ENCODE measurements at regions not wholly inside any gene's neighbourhood (a gene's known extent, or its start where the extent isn't known, plus 50 kb on each side); places are given as distances from the start of the nearest gene placed in this dataset.
A peak's percentile ranks its signal among the peaks of the same experiment; 100 is the strongest.
"Not testable (repeated sequence)": the region's sequence is repeated elsewhere in the genome, so short reads cannot be mapped to it uniquely, and the experiment has no call there.

DNA sequence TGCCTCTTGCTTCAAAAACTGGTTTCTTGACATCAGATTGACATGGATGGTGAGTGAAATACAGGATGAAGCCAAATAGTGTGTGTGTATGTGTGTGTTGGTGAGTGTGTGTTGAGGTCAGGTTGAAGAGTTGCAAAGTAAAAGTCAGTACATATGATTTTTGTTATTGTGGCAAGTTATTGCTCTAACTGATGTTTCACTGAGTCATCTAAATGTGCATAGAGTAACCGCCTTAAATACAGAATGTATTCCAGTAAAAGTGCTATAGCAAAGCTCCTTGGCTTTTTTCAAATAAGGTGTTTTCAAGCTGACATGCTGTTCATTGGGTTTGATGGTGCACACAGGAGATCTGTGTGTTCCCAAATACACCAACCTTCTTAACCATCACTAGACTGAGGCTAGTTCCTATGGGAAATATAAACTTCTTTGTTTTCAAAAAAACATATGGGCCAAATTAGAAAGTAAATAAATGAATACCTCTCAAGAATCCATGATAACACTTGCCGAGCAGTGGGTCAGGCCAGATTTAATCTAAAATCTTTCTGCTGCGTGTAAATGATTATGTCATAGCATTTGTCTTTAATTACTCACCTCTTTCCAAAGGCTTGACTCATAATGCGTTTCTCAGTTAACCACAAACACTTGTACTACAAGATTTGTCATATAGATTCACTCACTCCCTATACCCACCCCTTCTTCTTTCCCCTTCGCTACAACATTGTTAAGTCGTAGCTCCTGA is 151.1 kb downstream of the LYPLAL1 start:
- peak; percentile 51 for DNase-seq (ENCODE audit: insufficient read length, low spot score)
- peak; percentile 20 for FAIRE-seq

DNA sequence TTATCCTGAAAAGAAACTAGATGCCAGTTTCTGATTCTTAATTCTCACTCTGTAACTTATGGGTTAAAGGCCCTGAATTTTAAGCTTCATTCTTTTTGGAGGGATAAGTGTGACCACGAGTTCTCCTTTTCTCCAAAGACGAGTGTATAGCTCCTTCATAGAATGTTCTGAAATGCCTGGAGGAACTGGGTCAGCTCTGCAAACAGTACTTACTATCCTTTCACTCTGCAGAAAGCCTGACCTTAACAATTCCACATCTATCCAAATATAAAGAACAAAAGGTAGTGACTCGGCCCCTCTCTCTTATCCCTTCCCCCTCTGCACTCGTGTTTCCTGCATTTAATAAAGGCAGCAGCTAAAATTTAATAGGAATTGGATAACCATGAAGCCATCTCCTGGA is 150.5 kb downstream of the LYPLAL1 start:
- DNase-seq (ENCODE audit: insufficient read length, low spot score), result no peak
- FAIRE-seq, result no peak

DNA sequence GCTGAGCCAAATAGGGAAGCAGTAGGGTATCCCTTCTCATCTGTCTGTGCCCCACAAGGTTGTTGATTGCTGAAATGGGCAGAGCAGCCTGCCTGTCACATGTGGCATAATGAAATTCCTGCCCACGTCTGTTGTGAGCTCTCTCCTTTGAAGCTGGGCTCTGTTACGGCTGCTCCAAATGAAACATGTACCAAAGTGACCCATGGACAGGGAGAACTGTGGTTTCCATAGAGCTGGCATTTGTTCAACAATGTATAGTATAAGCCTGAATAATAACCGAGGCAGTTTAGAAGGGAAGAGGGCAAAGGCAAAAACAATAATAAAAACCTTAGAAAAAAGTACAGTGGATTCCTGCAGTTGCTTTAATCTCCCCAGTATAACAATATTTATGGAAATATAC is 149.7 kb downstream of the LYPLAL1 start:
- no peak for DNase-seq (ENCODE audit: insufficient read length, low spot score)
- FAIRE-seq, result no peak

DNA sequence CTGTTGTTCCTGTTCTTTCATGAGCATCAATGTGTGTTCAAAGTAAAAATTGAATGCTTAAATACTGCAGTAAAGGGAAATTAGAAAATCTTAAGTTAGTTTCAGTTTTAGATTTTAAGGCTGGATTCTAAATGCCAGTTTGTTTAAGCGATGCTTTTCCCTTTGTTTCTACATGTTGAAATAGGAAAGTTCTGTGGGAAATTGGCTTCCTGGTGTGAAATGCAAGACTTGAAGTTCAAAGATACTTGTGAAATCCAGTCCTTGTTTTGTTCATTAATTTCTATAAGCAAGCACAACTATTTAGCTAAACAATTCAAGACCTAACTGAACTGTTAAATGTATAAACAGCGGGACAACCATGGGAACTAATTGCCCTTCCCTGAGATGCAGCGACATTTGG is 149.1 kb downstream of the LYPLAL1 start:
- no peak for DNase-seq (ENCODE audit: insufficient read length, low spot score)
- no peak for FAIRE-seq

DNA sequence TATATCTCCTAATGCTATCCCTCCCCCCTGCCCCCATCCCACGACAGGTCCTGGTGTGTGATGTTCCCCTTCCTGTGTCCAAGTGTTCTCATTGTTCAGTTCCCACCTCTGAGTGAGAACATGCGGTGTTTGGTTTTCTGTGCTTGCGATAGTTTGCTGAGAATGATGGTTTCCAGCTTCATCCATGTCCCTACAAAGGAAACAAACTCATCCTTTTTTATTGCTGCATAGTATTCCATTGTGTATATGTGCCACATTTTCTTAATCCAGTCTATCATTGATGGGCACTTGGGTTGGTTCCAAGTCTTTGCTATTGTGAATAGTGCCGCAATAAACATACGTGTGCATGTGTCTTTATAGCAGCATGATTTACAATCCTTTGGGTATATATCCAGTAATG is 146.9 kb downstream of the LYPLAL1 start:
- not testable (repeated sequence) for DNase-seq (ENCODE audit: insufficient read length, low spot score); FAIRE-seq

DNA sequence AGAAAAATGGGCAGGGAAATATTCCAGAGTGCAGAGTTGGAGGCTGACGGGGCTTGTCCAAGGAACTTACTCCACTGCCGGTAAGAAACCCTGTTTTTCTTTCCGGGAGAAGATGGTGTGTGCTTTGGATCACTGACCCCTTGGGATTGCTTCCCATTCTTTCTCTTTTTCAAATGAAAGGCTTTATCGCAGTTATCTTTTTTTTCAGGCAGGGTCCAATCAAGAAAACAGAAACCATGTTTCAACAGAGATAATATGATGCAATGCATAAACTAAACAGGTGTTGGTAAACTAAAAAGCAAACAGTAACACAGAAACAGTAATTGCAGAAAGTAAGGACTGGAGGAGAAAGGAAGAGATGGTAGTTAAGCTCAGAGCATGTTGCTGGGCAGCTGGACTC is 145.1 kb downstream of the LYPLAL1 start:
- no peak for FAIRE-seq
- no peak for DNase-seq (ENCODE audit: insufficient read length, low spot score)

DNA sequence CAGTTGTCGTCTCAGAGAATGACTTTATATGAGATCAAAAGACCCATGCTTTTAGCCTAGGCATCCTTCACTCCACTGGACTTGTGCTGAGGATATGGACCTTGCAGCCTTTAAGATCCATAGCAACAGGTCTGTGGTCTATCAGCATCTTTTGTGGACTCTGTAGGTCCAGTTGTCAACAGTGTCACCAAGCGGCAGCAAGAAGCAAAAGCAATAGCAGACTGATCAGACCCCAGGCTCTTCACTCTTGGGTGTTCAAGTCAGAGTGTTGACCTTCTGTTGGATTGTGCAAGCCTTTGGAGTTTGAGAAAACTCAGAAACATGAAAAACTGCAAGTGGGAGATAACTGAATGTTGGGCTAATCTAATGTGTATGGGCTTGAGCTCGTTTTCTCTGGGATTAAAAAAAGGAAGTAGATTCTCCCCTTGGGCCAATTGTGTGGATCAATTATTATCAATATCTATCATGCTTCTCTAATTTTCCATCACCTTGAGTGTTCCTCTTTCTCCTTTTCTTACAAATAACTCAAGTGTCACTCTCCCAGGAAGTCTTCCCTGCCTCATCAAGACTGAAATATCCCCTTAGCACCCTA is 144.2 kb downstream of the LYPLAL1 start:
- FAIRE-seq, result no peak
- no peak for DNase-seq (ENCODE audit: insufficient read length, low spot score)

DNA sequence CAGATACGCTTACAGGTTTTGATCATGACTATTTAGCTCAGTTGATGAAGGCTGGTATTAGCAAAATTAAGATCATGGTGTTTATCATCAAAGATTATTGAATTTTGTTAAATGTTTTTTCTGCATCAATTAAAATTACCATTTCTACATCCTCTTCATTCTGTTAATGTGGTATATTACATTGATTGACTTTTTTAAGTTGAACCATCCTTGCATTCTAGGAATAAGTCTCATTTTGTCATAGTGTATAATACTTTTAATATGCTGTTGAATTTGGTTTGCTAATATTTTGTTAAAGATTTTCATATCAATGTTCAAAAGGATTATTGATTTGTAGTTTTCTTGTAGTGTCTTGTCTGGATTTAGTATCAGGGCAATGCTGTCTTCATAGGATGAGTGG is 142.4 kb downstream of the LYPLAL1 start:
- FAIRE-seq, result no peak
- no peak for DNase-seq (ENCODE audit: insufficient read length, low spot score)

DNA sequence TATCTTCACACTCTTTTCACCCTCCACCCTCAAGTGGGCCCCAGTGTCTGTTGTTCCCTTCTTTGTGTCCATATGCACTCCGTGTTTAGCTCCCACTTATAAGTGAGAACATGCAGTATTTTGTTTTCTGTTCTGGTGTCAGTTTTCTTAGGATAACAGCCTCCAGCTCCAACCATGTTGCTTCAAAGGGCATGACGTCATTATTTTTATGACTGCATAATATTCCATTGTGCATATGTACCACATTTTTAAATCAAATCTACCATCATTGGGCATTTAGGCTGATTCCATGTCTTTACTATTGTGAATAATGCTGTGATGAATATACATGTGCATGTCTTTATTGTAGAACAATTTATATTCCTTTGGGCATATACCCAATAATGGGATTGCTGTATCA is 140.3 kb downstream of the LYPLAL1 start:
- DNase-seq (ENCODE audit: insufficient read length, low spot score) (no peak), FAIRE-seq (no peak)

DNA sequence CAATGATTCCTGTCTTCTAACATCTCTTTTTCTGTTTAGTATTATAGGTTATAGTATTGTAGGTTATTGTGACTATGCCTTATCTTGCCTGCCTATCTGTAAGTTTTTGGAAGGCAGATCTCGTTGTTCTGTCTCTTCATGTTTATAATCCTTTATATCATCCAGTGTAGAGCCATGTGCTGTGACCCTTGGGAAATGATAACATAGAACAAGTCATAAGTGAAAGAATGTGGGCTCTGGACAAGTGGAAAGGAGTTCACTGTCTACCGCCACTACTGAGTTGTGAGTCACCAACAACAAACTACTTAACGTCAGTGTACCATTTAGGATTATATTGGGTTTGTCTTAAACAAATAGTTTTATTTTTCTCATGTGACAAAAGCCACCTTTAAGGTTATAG is 139.3 kb downstream of the LYPLAL1 start:
- FAIRE-seq (no peak), DNase-seq (ENCODE audit: insufficient read length, low spot score) (peak; percentile 25)

DNA sequence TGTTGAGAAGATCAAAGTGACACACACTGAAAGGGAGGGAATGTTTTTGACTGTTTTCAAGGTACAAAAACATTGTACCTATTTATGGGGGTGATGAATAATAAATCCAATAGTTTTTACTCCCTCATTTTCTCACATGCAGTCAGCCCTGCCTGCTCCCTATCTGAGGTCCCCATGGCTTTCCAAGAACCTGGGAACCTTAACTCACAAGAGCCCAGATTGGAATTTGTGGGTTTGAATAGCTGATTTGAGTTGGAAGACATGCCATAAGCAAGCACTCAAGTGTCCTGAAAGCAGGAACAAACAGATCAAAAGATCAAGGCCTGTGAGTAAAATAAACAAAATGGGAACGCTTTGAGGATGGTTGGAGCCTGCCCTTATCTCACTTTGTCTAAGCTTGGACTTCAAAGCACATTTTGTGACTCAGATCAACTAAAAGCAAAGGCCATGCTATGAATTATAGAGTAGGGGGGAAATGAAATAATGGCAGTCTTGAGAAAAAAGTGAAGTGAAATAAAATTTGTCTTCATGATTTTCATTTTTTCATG is 136.6 kb downstream of the LYPLAL1 start:
- no peak for FAIRE-seq
- DNase-seq (ENCODE audit: insufficient read length, low spot score), result no peak

DNA sequence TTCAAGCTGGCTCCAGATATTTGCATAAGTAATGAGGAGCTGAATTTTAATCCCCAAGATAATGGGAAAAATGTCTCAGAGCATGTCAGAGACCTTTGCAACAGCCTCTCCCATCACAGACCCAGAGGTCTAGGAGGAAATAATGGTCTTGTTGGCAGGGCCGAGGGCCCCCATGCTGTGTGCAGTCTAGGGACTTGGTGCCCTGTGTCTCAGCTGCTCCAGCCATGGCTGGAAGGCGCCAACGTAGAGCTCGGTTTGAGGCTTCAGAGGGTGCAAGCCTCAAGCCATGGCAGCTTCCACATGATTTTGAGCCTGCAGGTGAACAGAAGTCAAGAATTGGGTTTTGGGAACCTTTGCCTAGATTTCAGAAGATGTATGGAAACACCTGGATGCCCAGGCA is 134.7 kb downstream of the LYPLAL1 start:
- DNase-seq (ENCODE audit: insufficient read length, low spot score) (no peak), FAIRE-seq (no peak)

DNA sequence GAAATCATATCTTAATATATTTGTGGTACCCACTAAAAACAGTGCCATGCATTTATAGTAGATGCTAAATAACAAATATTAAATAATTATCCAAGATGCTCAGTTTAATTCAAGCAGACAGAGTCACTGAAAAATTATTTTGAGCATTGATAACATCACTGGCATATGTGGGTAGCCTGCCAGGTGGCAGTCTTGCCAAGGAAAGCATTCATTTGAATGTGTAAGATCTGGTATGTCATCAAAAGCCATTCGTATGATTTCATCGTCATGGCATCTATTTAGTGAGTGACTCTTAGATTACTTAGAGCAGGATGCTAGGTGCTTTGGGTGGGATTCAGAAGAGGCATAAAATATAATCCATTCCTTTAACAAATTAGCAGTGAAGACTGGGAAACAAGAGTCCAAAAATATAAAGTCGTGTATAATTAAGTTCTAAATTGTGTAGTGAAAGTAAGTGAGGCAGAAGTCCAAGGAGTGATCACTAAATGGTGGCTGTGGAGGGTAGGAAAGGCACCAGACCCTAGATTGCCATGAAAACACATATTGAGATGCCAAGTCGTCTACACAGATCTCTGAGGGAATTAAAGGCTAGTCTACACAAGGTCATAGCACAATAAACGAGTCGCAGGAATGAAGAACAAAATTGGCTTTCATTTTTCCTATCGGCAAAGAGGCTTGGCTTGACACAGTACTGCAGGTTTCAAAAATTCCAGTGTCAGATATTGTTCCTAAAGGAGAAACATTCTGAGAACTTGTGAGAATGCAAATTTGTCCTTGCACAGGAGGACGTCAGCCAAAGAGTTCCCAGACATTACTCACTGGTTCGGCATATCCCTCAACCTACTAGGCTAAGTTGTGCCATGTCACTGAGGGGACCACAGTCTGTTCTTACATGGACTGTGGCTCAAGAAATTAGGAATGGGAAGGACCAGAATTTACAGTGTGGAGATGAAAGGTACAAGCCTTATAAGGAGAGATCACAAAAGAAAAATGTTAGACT is 130.8 kb downstream of the LYPLAL1 start:
- DNase-seq (ENCODE audit: insufficient read length, low spot score) (peak; percentile 65), FAIRE-seq (no peak)

DNA sequence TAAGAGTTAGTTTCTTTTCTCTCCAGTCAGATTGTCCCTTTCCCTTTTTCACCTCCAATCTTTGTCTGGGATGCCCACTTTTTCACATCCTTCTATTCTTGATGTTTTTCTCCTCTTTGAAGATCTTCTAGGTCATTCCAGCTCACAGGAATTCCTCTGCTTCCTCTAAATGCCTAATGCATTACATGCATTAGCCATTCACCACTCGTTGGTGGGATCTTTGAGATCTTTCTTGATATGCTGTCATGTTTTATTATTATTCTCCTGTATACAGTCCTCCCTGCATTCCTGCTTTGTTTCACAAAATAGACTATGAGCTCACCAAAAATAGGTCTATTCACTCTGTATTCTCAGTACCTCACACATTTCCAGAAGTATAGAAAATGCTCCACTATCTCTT is 129.0 kb downstream of the LYPLAL1 start:
- no peak for DNase-seq (ENCODE audit: insufficient read length, low spot score)
- FAIRE-seq, result no peak

DNA sequence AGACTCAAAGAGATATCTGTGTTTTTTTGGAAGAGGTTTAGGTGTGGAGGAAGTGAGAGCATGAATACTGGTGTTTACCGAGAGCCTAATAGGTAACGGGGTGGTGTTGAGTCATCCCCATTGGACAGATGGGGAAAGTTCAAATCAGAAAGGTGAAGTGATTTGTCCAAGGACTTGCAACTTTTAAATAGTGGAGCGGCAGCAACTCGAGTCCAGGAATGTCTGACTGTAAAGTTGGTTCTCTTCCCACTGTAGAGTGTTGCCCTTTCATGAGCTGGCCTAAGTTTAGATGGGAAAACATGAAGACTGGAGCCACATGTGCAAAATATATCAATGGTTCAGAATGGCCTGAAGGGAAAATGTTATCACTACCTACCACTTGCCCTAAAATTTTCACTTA is 125.7 kb downstream of the LYPLAL1 start:
- no peak for FAIRE-seq

DNA sequence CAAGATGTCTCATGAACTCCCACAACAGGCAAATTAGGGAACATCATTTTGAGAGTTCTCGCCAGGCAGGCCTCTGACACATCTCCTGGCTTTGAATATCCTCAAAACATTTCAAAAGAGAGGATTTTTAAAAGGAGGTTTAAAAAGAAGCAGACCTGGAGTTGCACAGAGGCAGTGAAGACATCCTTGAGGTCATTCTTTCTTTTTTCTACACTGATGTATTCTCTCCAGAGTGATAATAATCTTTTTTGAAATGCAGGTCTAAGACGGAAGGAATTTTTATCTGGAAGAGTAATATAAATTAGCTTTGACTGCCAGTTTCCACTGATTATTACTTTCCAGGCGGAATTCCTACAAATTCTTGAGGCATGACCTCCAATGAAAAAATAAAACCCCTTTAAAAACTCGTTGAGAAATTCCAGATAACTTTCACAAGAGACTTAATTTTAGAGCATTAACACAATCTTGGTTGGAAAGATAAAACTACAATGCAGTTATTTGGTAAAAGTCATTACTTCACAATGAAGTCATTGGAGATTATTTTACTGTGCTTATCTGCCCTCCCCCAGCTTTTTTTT is 125.0 kb downstream of the LYPLAL1 start:
- no peak for FAIRE-seq
- DNase-seq (ENCODE audit: insufficient read length, low spot score), result peak; percentile 17

More for the DNA sequence above, 125.7 kb downstream of the LYPLAL1 start:
- DNase-seq (ENCODE audit: insufficient read length, low spot score), result no peak

DNA sequence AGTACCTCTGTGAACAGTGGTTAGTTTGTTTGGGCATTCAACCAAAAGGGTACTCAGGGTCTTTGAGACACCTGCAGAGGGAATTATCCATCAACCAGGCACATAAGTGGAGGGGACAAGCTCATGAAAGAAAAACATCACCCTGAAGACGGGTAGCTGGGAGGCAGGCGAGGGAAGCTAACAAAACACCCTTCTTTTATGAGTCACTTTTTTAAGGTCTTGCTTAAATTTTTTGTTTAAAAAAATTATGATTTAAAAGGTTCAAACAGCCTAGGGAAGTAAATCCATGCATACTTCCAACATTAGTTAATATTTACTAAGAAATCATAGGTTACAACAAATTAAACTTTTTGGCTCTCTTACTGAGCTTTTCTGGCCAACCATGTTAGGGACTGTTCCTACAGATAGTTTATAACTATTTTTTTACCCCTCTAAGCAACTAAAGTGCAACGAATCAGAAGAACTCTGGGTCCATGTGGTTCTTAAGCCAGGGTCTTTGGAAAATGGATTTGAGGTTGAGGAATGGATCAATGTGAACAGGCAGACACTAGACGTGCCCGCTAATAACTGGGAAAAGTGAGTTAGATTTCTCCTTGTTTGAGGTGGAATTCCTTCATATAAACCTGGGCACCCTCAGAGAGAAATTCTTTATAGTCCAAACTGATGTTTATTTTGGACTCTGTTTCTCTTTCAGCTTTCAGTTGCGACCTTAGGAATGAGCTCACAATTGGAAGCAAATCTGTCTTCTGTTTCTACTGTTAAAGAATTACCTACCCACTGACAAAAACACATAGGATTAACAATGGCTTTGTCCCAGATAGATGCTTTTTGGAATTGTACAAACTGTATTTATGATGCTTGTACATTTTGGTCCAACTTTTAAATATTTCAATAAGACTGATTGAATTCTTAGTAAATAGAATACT is 123.0 kb downstream of the LYPLAL1 start:
- DNase-seq (ENCODE audit: insufficient read length, low spot score), result no peak
- FAIRE-seq, result no peak

DNA sequence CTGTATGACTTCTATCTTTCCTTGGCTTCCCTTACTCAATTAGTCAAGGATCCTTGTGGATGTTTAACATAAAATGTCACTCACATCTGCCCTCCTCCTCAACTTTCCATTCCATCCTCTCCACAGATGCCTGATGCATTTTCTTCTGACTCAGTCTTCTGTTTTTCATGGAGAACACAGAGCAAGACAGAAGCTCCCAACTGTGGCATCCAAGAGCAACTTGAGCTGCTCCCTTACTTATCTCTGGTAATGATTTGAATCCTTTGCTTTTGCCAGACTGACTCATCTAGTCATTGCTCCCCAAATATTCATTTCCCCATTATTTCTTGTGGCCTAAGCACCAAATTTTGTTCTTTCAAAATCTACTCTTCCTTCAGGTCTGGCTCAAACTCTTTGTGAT is 120.6 kb downstream of the LYPLAL1 start:
- DNase-seq (ENCODE audit: insufficient read length, low spot score) (no peak), FAIRE-seq (no peak)

DNA sequence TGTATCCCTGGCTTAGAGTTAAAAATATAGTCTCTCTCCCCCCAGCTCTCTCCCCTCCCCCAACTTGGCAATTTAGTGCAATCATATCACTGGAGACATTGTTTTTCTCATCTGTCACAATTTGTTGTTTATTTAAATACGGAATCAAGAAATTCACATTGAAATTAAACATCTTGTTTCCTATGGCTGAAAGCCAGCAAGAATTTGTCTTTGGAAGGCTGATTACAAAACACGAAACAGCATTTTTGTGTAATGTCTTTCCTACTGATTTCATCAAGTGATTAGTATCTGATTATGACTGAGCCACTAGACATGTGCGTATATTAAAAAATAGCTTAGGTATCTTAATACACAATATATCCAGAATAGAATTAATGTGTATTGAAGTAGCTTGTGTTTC is 119.7 kb downstream of the LYPLAL1 start:
- FAIRE-seq (no peak), DNase-seq (ENCODE audit: insufficient read length, low spot score) (no peak)

DNA sequence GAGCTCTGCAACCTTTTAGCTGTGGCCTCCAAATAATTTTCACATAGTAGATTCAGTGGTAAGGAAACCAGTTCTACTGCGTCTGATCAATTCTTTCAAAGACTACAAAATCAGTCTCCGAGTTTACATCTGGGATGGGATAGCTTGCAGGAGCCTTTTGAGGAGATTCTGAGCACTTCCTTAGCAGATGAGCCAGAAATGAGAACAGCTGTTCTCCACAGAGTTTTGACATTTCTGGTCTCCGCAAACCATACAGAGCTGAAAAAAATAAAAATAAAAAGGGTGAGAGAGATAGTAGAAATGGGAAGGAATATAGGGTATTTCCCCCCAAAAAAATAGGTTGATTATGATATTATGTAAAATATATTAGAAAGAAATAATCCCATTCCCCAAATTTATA is 119.3 kb downstream of the LYPLAL1 start:
- DNase-seq (ENCODE audit: insufficient read length, low spot score), result no peak
- FAIRE-seq, result no peak

All from HTR-8/SVneo (cell line).